RWPE2 (cell line): ENCODE measurements at regions not wholly inside any gene's neighbourhood (a gene's known extent, or its start where the extent isn't known, plus 50 kb on each side); places are given as distances from the start of the nearest gene placed in this dataset.

Source experiments
- ATAC-seq: fragments of 200-7000 bp; cut with Tn5 transposase; 3 replicates; pipeline ENCODE4 v1.9.1; 2021; ENCODE audit warnings: low read depth
- DNase-seq: peaks from one replicate; pipeline ENCODE4 v3.0.0-alpha.2; 2020; ENCODE audit warnings: low spot score
- H3K27ac ChIP-seq: fragments of 450-650 bp; 2 replicates; pipeline ENCODE4 v1.5.1; 2017; ENCODE audit warnings: mild to moderate bottlenecking; ENCODE audit not compliant: poor library complexity, severe bottlenecking
- H3K27me3 ChIP-seq: fragments of 250-450 bp; sonication (Bioruptor Pico); 2 replicates; pipeline ENCODE4 v1.5.1; 2021; ENCODE audit warnings: mild to moderate bottlenecking, moderate library complexity; ENCODE audit not compliant: insufficient read depth, poor library complexity, severe bottlenecking
- H3K36me3 ChIP-seq: fragments of 250-450 bp; sonication (Bioruptor Pico); 2 replicates; pipeline ENCODE4 v1.5.1; 2020; ENCODE audit warnings: low read depth, mild to moderate bottlenecking, moderate library complexity
- H3K4me1 ChIP-seq: fragments of 250-450 bp; sonication (Bioruptor Pico); 2 replicates; pipeline ENCODE4 v1.5.1; 2021; ENCODE audit warnings: mild to moderate bottlenecking, moderate library complexity; ENCODE audit not compliant: insufficient read depth, poor library complexity, severe bottlenecking
- H3K4me3 ChIP-seq: fragments of 250-450 bp; sonication (Bioruptor Pico); 2 replicates; pipeline ENCODE4 v1.5.1; 2021; ENCODE audit warnings: mild to moderate bottlenecking, moderate library complexity; ENCODE audit not compliant: severe bottlenecking
- H3K9me3 ChIP-seq: fragments of 250-450 bp; sonication (Bioruptor Pico); 2 replicates; pipeline ENCODE4 v1.5.1; 2021; ENCODE audit warnings: mild to moderate bottlenecking, moderate library complexity; ENCODE audit not compliant: severe bottlenecking
- CTCF ChIP-seq: fragments of 450-650 bp; IDR thresholded peaks from one replicate; pipeline ENCODE4 v1.5.1; 2017; ENCODE audit warnings: mild to moderate bottlenecking, moderate library complexity; ENCODE audit not compliant: poor library complexity, severe bottlenecking

DNA sequence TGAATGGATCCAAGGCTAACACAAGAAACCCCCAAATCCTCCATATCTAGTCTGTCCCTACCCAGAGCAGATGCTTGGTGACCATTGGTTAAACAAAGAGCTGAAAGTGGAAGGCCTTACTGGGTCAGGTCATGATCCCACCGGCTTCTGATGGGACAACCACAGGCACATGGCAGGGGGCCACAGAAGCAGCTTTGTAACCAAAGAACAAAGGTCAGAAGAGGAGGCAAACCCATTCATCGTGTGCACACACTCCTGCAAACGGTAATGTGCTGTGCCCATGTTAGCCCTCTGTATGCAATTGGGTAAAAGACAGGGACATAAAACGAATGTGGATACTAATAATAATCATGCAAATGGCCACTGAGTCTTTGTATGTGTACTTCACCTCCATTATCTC is 133.3 kb upstream of the SLC6A11 start:
- Histone ChIP-seq H3K4me1 (no peaks in the 10 kb centered on the region), H3K4me3 (no peak overlapping the region), H3K36me3 (no peaks in the 10 kb centered on the region), H3K9me3 (no peaks in the 10 kb centered on the region), H3K27ac (no peak overlapping the region), H3K27me3 (no peaks in the 10 kb centered on the region)
- no peak for DNase-seq
- ATAC-seq: no peak
- no peak for TF ChIP-seq CTCF

- no peaks in the 10 kb centered on the region for H3K36me3 ChIP-seq
- H3K4me3 ChIP-seq: no peak overlapping the region
- no peaks in the 10 kb centered on the region for H3K4me1 ChIP-seq
- DNase-seq (no peak), ATAC-seq (no peak)
- H3K27me3 ChIP-seq: no peaks in the 10 kb centered on the region
- no peaks in the 10 kb centered on the region for H3K9me3 ChIP-seq
- no peak for TF ChIP-seq CTCF
- no peak overlapping the region for H3K27ac ChIP-seq
Observed at GRCh38 chr3:10683106-10683505, 132.9 kb upstream of the SLC6A11 start.

DNA sequence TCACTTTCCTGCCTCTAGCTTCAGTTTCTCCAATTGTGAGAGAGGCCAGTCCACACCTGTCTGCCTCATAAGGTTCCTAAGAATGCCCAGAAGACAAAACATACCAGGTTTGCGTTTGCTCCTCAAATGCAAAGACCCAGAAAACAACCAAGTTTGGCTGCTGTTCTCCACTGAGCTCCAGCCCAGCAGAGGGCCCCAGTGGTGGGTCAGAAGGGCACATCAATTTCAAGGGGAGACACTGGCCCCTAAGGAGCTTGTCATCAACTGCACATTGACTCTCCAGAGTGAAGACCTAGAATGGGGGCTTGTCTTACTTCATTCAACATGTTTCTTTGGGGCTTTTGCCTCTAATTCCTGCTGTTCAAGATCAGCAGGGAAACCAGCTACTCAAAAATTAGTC is 127.9 kb upstream of the SLC6A11 start:
- DNase-seq (no peak), ATAC-seq (no peak)
- Histone ChIP-seq H3K36me3 (no peaks in the 10 kb centered on the region), H3K9me3 (no peaks in the 10 kb centered on the region), H3K4me3 (no peak overlapping the region), H3K27ac (no peak overlapping the region), H3K4me1 (no peaks in the 10 kb centered on the region), H3K27me3 (peaks cover 3% of the 10 kb centered on the region)
- no peak for TF ChIP-seq CTCF

GRCh38 chr3:10688548-10689172 is 127.4 kb upstream of the SLC6A11 start:
- no peak overlapping the region for H3K4me3 ChIP-seq
- no peaks in the 10 kb centered on the region for H3K9me3 ChIP-seq
- ATAC-seq: no peak
- H3K36me3 ChIP-seq: no peaks in the 10 kb centered on the region
- no peak for TF ChIP-seq CTCF
- peaks cover 3% of the 10 kb centered on the region for H3K27me3 ChIP-seq
- H3K27ac ChIP-seq: no peak overlapping the region
- no peak for DNase-seq
- H3K4me1 ChIP-seq: no peaks in the 10 kb centered on the region

DNA sequence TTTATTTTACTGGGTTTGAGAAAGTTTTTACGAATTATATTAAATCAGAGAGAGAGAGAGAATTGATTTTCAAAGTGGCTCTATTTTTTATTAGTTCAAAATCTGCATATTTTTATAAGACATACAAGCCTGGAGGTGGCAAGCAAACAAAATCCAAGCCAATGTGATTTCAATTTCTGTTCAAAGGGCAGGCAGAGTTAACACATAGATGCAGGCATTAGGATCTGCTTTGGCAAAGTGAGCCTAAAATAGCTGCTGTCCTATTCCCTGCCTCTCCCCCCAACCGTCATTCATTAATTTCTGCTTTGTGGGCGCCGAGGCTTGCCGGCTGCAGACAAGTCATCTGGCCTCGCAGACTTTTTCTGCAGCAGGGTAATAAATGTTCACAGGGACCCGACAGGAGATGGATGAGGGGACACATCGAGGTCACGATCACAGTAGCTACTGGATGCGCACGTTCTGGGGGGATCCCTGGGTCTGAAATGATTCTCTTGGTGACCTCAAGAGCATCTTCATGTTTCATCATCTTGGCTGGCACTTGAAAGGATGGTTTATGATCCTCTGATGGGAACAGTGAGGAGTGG is 123.9 kb upstream of the SLC6A11 start:
- no peak for ATAC-seq
- Histone ChIP-seq H3K36me3 (no peaks in the 10 kb centered on the region), H3K27ac (no peak overlapping the region), H3K4me1 (no peaks in the 10 kb centered on the region), H3K4me3 (no peak overlapping the region), H3K9me3 (no peaks in the 10 kb centered on the region), H3K27me3 (peaks cover 3% of the 10 kb centered on the region)
- DNase-seq: no peak
- no peak for TF ChIP-seq CTCF
